Amygdala (tissue), 56 donors: ENCODE measurements at regions not wholly inside any gene's neighbourhood (a gene's known extent, or its start where the extent isn't known, plus 50 kb on each side); places are given as distances from the start of the nearest gene placed in this dataset.

Source experiments
- DNase-seq, 56 donors: peaks; one replicate each; lab custom pipeline; 2025; lab: John Stamatoyannopoulos, UW

DNA sequence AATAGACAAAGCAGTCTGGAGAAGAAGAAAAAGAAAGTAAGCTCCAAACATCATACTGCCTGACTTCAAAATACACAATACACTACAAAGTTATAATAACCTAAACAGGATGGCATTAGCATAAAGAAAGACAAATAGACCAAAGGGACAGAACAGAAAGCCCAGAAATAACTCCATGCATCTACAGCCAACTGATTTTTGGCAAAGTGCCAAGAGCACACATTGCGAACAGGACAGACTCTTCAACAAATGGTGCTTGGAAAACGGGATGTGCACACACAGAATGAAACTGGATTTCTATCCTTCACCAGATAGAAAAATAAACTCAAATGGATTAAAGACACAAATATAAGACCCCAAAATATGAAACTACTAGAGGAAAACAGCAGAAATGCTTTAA lies 66.6 kb upstream of the SPATA31E1 start:
- DNase-seq: peak in 3 of 56 donors; percentile 9 to 42 (median 24)

DNA sequence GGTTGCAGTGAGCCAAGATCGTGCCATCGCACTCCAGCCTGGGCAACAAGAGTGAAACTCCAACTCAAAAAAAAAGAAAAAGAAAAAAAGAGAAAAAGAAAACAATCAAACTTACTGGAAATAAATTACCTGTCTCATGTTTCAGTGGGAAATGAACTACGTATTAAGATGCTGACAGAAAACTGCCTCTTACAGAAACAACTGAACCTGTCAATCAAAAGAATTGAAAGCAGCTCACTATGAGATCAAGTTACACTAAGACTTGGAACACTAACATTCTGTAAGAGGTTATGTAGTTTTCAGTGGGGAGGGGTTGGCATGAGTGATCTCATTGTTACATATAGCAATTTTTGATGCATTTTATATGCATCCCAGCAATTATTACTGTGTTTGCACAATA lies 64.4 kb upstream of the SPATA31E1 start:
- DNase-seq: no peak

DNA sequence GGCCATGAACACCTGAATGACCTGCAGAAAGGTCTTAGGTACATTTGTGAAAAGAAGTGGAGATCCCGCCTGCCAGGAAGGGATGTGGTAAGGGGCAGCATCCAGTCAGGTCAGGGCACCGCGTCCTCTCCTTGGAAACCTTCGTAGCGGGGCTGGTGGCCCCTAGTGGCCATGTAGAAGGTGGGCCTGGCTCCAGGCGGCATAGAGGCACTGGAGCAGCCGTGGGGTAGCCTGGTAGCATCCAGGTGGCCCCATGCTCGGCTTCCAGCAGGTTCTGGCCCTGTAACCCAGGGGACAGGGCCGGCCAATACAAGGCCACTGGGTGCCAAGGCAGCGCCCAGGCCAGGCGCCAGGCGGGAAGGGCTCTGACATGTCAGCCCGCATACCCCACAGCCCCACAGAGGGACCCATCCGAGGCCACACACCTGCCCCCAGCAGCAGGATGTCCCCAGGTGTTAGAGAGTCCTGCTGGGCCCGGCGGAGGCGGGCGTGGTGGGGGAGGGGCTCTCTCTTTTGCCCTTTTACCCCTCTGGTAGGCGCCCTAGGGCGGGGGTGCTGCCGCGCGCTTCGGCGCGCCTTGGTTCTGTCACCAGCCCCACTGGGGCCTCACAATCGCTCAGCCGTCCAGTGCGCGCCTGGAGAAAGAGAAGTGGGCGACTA lies 58.3 kb upstream of the SPATA31E1 start:
- no peak for DNase-seq

- DNase-seq: no peak
Measured at GRCh38 chr9:87824886-87825285, 57.8 kb upstream of the SPATA31E1 start.

DNA sequence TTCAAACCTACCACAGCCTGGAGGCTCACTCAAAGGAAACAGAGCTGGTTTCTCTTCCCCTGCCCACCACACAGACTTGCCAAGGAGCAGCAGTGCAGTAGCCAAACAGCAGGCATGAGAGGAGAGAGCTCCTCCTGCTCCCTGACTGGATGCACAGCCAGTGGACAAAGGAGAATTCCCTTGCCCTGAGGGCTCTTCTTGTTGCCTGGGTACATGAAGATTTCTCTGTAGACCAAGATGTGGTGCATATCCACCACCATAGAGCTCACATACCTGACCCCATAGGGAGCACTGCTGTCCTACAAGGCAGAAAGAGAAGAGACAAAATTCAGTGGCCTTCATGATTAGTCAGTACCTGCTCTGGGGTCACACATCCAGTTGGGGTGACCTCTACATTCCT lies 56.3 kb upstream of the SPATA31E1 start:
- DNase-seq: peak in 1 of 56 donors; percentile 3

GRCh38 chr9:87827341-87827740 lies 55.3 kb upstream of the SPATA31E1 start:
- DNase-seq: no peak

DNA sequence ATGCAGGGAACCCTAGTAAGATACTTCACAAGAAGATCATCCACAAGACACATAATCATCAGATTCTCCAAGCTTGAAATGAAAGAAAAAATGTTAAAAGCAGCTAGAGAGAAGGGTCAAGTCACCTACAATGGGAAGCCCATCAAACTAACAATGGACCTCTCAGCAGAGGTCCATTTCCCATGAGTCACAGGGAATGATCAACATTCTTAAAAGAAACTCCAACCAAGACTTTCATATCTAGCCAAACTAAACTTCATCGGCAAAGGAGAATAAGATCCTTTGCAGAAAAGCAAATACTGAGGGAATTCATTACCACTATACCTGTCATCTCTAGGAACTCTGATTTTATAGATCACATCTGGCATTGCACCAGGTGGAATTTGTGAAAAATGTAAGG lies 52.9 kb upstream of the SPATA31E1 start:
- no peak for DNase-seq

DNA sequence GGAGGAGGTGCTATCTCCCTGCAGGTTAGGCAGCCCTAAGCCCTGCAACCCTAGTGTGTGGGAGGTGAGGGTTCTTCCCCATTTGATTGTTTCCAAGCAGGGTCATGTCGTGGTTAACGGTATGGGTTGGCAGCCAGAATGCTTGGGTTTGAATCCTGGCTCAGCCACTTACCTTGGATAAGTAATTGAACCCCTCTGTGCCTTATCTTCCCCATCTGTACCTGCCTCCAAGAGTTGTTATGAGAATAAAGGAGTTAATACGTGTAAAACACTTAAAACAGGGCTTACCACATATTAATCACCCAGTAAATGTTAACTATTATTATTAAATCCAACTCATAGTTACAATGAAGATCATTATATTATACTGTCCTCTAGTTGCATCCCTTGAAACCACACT lies 52.2 kb upstream of the SPATA31E1 start:
- no peak for DNase-seq

DNA sequence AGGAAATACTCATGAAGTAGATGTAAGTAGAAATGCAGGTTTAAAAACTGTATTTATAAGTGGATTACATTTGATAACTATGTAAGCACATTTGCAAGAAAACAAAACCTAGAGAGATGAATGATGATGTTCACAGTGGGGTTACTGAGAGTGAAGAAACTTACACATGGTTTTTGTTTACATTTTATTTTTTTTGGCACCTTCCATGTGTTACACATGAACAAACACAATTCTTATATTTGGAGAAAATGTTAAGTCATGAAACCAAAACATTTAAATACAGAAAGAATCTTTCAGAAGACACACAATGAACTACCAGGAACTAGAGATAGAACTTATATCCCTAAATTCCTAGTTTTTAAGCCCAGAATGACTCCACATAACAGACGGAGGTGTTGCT lies 51.5 kb upstream of the SPATA31E1 start:
- DNase-seq: no peak
